ENCODE measurements at regions not wholly inside any gene's neighbourhood (a gene's known extent, or its start where the extent isn't known, plus 50 kb on each side); places are given as distances from the start of the nearest gene placed in this dataset.

- no peak overlapping the region for H3K9ac ChIP-seq (ENCODE audit: low read depth, low read length)
- H3K27ac ChIP-seq (ENCODE audit: low read length), result no peak overlapping the region
- peaks cover 10% of the 10 kb centered on the region for H3K9me3 ChIP-seq (ENCODE audit: insufficient read depth, low read depth, low read length)
- no peaks in the 10 kb centered on the region for H3K36me3 ChIP-seq (ENCODE audit: insufficient read depth, low read depth, low read length)
- H3K4me1 ChIP-seq (ENCODE audit: insufficient read depth, low read length), result no peaks in the 10 kb centered on the region
- H3K4me3 ChIP-seq (ENCODE audit: low read length), result no peak overlapping the region
- no peaks in the 10 kb centered on the region for H3K27me3 ChIP-seq (ENCODE audit: insufficient read depth, low read length)
These were observed 119.9 kb upstream of the MOCS1 start for GRCh38 chr6:40054186-40054585.

DNA sequence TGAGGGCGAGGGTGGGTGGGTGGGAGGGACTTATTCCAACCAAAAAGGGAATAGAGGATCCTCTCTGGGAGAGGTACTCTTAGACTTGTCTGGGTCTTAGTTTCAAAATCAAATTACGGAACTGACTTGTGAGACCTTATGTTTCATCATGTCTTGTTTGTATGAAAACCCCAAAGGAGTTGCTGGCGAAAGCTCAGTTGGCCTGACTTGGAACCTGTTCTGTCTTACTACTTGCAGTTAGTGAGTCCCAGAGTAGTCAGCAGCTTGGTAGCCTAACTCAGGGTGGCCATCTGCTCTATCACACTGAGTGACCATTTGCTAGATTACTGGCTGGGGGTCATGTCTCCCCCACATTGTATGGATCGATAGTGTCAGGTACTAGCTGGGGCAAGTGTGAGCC, 114.9 kb upstream of the MOCS1 start:
- no peaks in the 10 kb centered on the region for H3K4me1 ChIP-seq (ENCODE audit: insufficient read depth, low read length)

GRCh38 chr6:40044196-40044595, 109.9 kb upstream of the MOCS1 start:
- Histone ChIP-seq H3K4me1 (ENCODE audit: insufficient read depth, low read length) (peaks cover 8% of the 10 kb centered on the region; the same call in 1 of the 2 replicates), H3K27ac (ENCODE audit: low read length) (no peak overlapping the region), H3K9ac (ENCODE audit: low read depth, low read length) (no peak overlapping the region), H3K4me3 (ENCODE audit: low read length) (no peak overlapping the region), H3K27me3 (ENCODE audit: insufficient read depth, low read length) (no peaks in the 10 kb centered on the region), H3K36me3 (ENCODE audit: insufficient read depth, low read depth, low read length) (no peaks in the 10 kb centered on the region), H3K9me3 (ENCODE audit: insufficient read depth, low read depth, low read length) (peaks cover 9% of the 10 kb centered on the region)

More for the DNA sequence above, 114.9 kb upstream of the MOCS1 start:
- Histone ChIP-seq H3K27ac (ENCODE audit: low read length) (no peak overlapping the region), H3K9me3 (ENCODE audit: insufficient read depth, low read depth, low read length) (peaks cover 10% of the 10 kb centered on the region), H3K9ac (ENCODE audit: low read depth, low read length) (no peak overlapping the region), H3K36me3 (ENCODE audit: insufficient read depth, low read depth, low read length) (no peaks in the 10 kb centered on the region), H3K27me3 (ENCODE audit: insufficient read depth, low read length) (no peaks in the 10 kb centered on the region), H3K4me3 (ENCODE audit: low read length) (no peak overlapping the region)

DNA sequence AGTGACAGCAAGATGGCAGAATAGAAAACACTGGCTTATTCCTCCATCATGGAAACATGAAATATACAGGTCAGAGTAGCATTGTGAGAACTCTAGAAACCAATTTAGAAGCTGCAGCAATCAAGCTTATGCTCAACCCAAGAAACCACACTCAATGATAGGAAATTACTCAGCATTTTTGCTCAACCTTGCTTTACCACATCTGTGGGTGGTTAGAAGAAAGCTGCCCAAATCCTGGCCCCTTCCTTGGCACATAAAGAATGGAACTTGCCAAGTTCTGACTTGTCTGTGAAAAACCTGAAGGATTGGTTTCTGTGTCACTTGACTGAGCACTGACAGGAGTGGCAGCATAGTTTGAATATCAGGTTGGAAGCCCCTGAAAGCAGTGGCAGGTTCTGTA, 108.0 kb upstream of the MOCS1 start:
- no peaks in the 10 kb centered on the region for H3K36me3 ChIP-seq (ENCODE audit: insufficient read depth, low read depth, low read length)
- H3K27ac ChIP-seq (ENCODE audit: low read length), result no peak overlapping the region
- H3K27me3 ChIP-seq (ENCODE audit: insufficient read depth, low read length), result no peaks in the 10 kb centered on the region

DNA sequence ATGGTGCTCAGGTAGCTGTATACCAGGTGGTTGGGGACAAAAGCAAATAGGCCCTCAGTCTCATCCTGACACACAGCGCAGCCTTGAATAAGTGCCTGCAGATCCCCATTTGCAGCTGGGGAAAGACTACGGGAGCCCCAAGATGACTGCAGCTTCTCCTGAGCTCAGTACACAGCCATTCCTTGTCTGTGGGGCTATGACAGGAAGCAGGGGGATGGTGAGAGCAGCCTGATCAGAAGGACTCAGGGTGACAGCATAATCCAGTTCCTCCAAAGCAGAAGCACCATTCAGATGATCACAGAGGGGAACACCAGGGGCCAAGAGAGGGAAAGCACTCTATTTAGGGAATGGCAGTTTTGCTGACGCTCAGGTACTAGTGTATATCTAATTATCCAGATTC, 104.8 kb upstream of the MOCS1 start:
- Histone ChIP-seq H3K9ac (ENCODE audit: low read depth, low read length) (no peak overlapping the region), H3K4me3 (ENCODE audit: low read length) (no peak overlapping the region), H3K4me1 (ENCODE audit: insufficient read depth, low read length) (peaks cover 8% of the 10 kb centered on the region; the same call in 1 of the 2 replicates), H3K27ac (ENCODE audit: low read length) (no peak overlapping the region), H3K9me3 (ENCODE audit: insufficient read depth, low read depth, low read length) (peaks cover 9% of the 10 kb centered on the region), H3K27me3 (ENCODE audit: insufficient read depth, low read length) (no peaks in the 10 kb centered on the region), H3K36me3 (ENCODE audit: insufficient read depth, low read depth, low read length) (no peaks in the 10 kb centered on the region)

More for the DNA sequence above, 108.0 kb upstream of the MOCS1 start:
- Histone ChIP-seq H3K9ac (ENCODE audit: low read depth, low read length) (no peak overlapping the region), H3K4me3 (ENCODE audit: low read length) (no peak overlapping the region), H3K9me3 (ENCODE audit: insufficient read depth, low read depth, low read length) (peaks cover 9% of the 10 kb centered on the region), H3K4me1 (ENCODE audit: insufficient read depth, low read length) (peaks cover 8% of the 10 kb centered on the region; the same call in 1 of the 2 replicates)

- H3K9me3 ChIP-seq (ENCODE audit: insufficient read depth, low read depth, low read length), result peaks cover 9% of the 10 kb centered on the region
- H3K27ac ChIP-seq (ENCODE audit: low read length), result no peak overlapping the region
- peaks cover 8% of the 10 kb centered on the region; the same call in 1 of the 2 replicates for H3K4me1 ChIP-seq (ENCODE audit: insufficient read depth, low read length)
- no peaks in the 10 kb centered on the region for H3K36me3 ChIP-seq (ENCODE audit: insufficient read depth, low read depth, low read length)
- H3K4me3 ChIP-seq (ENCODE audit: low read length), result no peak overlapping the region
- no peak overlapping the region for H3K9ac ChIP-seq (ENCODE audit: low read depth, low read length)
- H3K27me3 ChIP-seq (ENCODE audit: insufficient read depth, low read length), result no peaks in the 10 kb centered on the region
These were observed 104.4 kb upstream of the MOCS1 start for GRCh38 chr6:40038626-40039025.

GRCh38 chr6:40037271-40037670, 103.0 kb upstream of the MOCS1 start:
- Histone ChIP-seq H3K36me3 (ENCODE audit: insufficient read depth, low read depth, low read length) (no peaks in the 10 kb centered on the region), H3K27me3 (ENCODE audit: insufficient read depth, low read length) (no peaks in the 10 kb centered on the region), H3K9ac (ENCODE audit: low read depth, low read length) (no peak overlapping the region), H3K4me1 (ENCODE audit: insufficient read depth, low read length) (peaks cover 8% of the 10 kb centered on the region; the same call in 1 of the 2 replicates), H3K27ac (ENCODE audit: low read length) (no peak overlapping the region), H3K4me3 (ENCODE audit: low read length) (no peak overlapping the region), H3K9me3 (ENCODE audit: insufficient read depth, low read depth, low read length) (peaks cover 9% of the 10 kb centered on the region)

DNA sequence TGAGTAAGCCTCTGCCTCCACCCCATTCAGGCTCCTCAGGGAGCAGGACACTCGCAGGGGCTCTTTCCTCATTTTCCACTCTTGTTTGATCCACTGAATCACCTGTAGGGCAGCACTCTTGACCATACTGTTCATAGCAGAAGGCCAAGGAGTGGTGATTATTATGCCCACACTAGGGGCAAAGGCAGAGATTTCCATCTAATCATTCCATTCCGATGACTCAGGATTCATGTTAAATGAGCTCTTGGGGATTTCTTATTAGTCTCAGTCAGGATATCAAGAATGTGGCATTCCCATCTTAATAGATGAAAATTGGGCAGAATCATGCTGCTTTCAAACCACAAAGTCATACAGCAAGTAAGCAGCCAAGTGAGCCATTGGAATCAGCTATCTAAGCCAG, 101.9 kb upstream of the MOCS1 start:
- H3K9me3 ChIP-seq (ENCODE audit: insufficient read depth, low read depth, low read length), result no peaks in the 10 kb centered on the region
- H3K36me3 ChIP-seq (ENCODE audit: insufficient read depth, low read depth, low read length), result no peaks in the 10 kb centered on the region
- no peak overlapping the region for H3K9ac ChIP-seq (ENCODE audit: low read depth, low read length)
- peaks cover 8% of the 10 kb centered on the region; the same call in 1 of the 2 replicates for H3K4me1 ChIP-seq (ENCODE audit: insufficient read depth, low read length)
- H3K4me3 ChIP-seq (ENCODE audit: low read length), result no peak overlapping the region
- no peaks in the 10 kb centered on the region for H3K27me3 ChIP-seq (ENCODE audit: insufficient read depth, low read length)
- no peak overlapping the region for H3K27ac ChIP-seq (ENCODE audit: low read length)

GRCh38 chr6:40028449-40028848, 94.2 kb upstream of the MOCS1 start:
- Histone ChIP-seq H3K9ac (ENCODE audit: low read depth, low read length) (no peak overlapping the region), H3K4me3 (ENCODE audit: low read length) (no peak overlapping the region), H3K27me3 (ENCODE audit: insufficient read depth, low read length) (no peaks in the 10 kb centered on the region), H3K9me3 (ENCODE audit: insufficient read depth, low read depth, low read length) (no peaks in the 10 kb centered on the region), H3K4me1 (ENCODE audit: insufficient read depth, low read length) (no peaks in the 10 kb centered on the region), H3K36me3 (ENCODE audit: insufficient read depth, low read depth, low read length) (no peaks in the 10 kb centered on the region), H3K27ac (ENCODE audit: low read length) (no peak overlapping the region)

DNA sequence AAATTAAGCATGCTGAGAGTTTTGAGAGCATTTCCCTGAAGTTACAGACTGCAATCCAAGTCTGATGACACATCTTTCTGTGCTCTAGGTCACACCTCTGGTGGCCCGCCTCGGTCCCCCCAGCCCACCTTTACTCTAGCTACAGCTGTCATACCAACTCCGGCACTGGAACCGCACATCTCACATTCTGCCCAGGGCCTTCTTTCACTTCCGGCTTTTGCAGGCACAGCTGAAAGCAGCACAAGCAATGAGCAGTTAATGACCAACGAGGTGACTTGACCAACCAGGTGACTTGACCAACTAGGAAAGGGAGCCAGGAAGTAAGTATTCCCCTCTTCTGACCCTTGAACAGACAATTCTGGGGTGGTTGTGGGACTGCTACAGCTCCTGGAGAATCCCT, 88.6 kb upstream of the MOCS1 start:
- Histone ChIP-seq H3K27ac (ENCODE audit: low read length) (no peak overlapping the region), H3K27me3 (ENCODE audit: insufficient read depth, low read length) (no peaks in the 10 kb centered on the region), H3K36me3 (ENCODE audit: insufficient read depth, low read depth, low read length) (no peaks in the 10 kb centered on the region), H3K4me3 (ENCODE audit: low read length) (no peak overlapping the region), H3K4me1 (ENCODE audit: insufficient read depth, low read length) (no peaks in the 10 kb centered on the region), H3K9ac (ENCODE audit: low read depth, low read length) (no peak overlapping the region), H3K9me3 (ENCODE audit: insufficient read depth, low read depth, low read length) (no peaks in the 10 kb centered on the region)

DNA sequence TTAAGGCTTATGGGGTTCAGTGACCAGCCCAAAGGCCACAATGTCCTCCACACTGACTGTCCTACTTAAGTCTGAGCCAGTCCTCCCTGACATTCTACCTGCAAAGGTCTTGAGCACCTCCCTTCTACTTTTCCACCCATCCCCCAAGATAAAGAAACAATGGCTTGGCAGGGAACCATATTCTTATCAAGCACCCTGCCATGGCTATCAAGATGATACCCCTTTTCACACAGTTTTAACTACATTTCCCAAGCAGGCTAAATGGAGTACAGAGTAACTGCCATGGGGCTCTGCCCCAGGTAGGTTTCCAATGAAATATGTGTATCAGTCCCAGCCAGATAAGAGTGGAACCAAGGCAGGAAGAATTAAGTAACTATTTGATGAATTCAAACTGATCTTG, 85.9 kb upstream of the MOCS1 start:
- Histone ChIP-seq H3K27me3 (ENCODE audit: insufficient read depth, low read length) (no peaks in the 10 kb centered on the region), H3K9ac (ENCODE audit: low read depth, low read length) (no peak overlapping the region), H3K9me3 (ENCODE audit: insufficient read depth, low read depth, low read length) (no peaks in the 10 kb centered on the region), H3K4me3 (ENCODE audit: low read length) (no peak overlapping the region), H3K27ac (ENCODE audit: low read length) (no peak overlapping the region), H3K36me3 (ENCODE audit: insufficient read depth, low read depth, low read length) (no peaks in the 10 kb centered on the region), H3K4me1 (ENCODE audit: insufficient read depth, low read length) (no peaks in the 10 kb centered on the region)

- Histone ChIP-seq H3K9me3 (ENCODE audit: insufficient read depth, low read depth, low read length) (no peaks in the 10 kb centered on the region), H3K36me3 (ENCODE audit: insufficient read depth, low read depth, low read length) (no peaks in the 10 kb centered on the region), H3K4me3 (ENCODE audit: low read length) (no peak overlapping the region), H3K27ac (ENCODE audit: low read length) (no peak overlapping the region), H3K4me1 (ENCODE audit: insufficient read depth, low read length) (no peaks in the 10 kb centered on the region), H3K27me3 (ENCODE audit: insufficient read depth, low read length) (no peaks in the 10 kb centered on the region), H3K9ac (ENCODE audit: low read depth, low read length) (no peak overlapping the region)
These were observed 81.3 kb upstream of the MOCS1 start for GRCh38 chr6:40015530-40015929.

DNA sequence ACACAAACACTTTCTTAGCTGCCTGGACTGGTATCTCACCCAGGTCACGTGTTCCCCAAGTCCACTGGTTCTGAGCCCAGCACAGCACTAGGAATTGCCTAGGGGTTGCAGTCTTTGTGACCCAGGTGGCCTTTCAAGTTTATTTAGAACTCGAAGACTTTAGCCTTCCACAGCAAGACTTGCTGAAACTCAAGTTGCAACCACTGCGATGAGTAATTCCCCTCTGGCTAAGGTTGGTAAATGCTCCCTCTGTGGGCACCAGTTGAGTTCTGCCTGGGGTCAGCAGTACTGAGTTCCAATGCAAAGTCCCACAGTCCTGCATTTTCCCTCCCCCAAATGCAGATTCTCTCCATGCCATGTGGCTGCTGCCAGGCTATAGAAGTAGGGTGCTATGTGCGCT, 77.6 kb upstream of the MOCS1 start:
- Histone ChIP-seq H3K27me3 (ENCODE audit: insufficient read depth, low read length) (no peaks in the 10 kb centered on the region), H3K9ac (ENCODE audit: low read depth, low read length) (no peak overlapping the region), H3K27ac (ENCODE audit: low read length) (no peak overlapping the region), H3K36me3 (ENCODE audit: insufficient read depth, low read depth, low read length) (no peaks in the 10 kb centered on the region), H3K4me1 (ENCODE audit: insufficient read depth, low read length) (no peaks in the 10 kb centered on the region), H3K9me3 (ENCODE audit: insufficient read depth, low read depth, low read length) (no peaks in the 10 kb centered on the region), H3K4me3 (ENCODE audit: low read length) (no peak overlapping the region)
